Glutamatergic neuron (in vitro differentiated cells): ENCODE measurements at regions not wholly inside any gene's neighbourhood (a gene's known extent, or its start where the extent isn't known, plus 50 kb on each side); places are given as distances from the start of the nearest gene placed in this dataset.

Experiments used
- DNase-seq: peaks from one replicate; pipeline ENCODE4 v3.0.0; 2022
- H3K27ac Mint-ChIP-seq: one replicate; pipeline ENCODE4 v1.8.0; 2020; ENCODE audit warnings: mild to moderate bottlenecking, mixed read lengths, inconsistent platforms; ENCODE audit not compliant: unreplicated experiment
- H3K27me3 Mint-ChIP-seq: one replicate; pipeline ENCODE4 v1.8.0; 2020; ENCODE audit warnings: mild to moderate bottlenecking, moderate library complexity, mixed read lengths, inconsistent platforms; ENCODE audit not compliant: unreplicated experiment
- H3K36me3 Mint-ChIP-seq: one replicate; pipeline ENCODE4 v1.8.0; 2020; ENCODE audit warnings: mild to moderate bottlenecking, mixed read lengths, inconsistent platforms; ENCODE audit not compliant: unreplicated experiment
- H3K4me1 Mint-ChIP-seq: one replicate; pipeline ENCODE4 v1.8.0; 2020; ENCODE audit warnings: mild to moderate bottlenecking, low read depth, mixed read lengths, inconsistent platforms; ENCODE audit not compliant: unreplicated experiment
- H3K4me3 Mint-ChIP-seq: one replicate; pipeline ENCODE4 v1.8.0; 2020; ENCODE audit warnings: mild to moderate bottlenecking, mixed read lengths, inconsistent platforms; ENCODE audit not compliant: unreplicated experiment
- H3K9me3 Mint-ChIP-seq: one replicate; pipeline ENCODE4 v1.8.0; 2020; ENCODE audit warnings: mild to moderate bottlenecking, moderate library complexity, mixed read lengths, inconsistent platforms; ENCODE audit not compliant: unreplicated experiment
- CTCF ChIP-seq: fragments of 200-600 bp; sonication (generic); IDR thresholded peaks from one replicate; pipeline ENCODE4 v1.5.0; 2021; ENCODE audit not compliant: partially characterized antibody, unreplicated experiment

GRCh38 chr22:49094151-49094550 lies 733.5 kb downstream of the BRD1 start:
- Mint-ChIP-seq H3K36me3 (peaks cover 21% of the 10 kb centered on the region), H3K27ac (no peak overlapping the region), H3K4me1 (no peaks in the 10 kb centered on the region), H3K9me3 (peaks cover 33% of the 10 kb centered on the region), H3K4me3 (no peak overlapping the region), H3K27me3 (peaks cover 12% of the 10 kb centered on the region)
- no peak for TF ChIP-seq CTCF
- no peak for DNase-seq

- Mint-ChIP-seq H3K4me1 (no peaks in the 10 kb centered on the region), H3K36me3 (peaks cover 16% of the 10 kb centered on the region), H3K27me3 (peaks cover 11% of the 10 kb centered on the region), H3K4me3 (no peak overlapping the region), H3K27ac (no peak overlapping the region), H3K9me3 (peaks cover 34% of the 10 kb centered on the region)
- TF ChIP-seq CTCF = no peak
- DNase-seq = no peak
These were observed 734.3 kb downstream of the BRD1 start for GRCh38 chr22:49093192-49093880.

GRCh38 chr22:49092716-49093115 lies 735.0 kb downstream of the BRD1 start:
- DNase-seq = no peak
- peaks cover 14% of the 10 kb centered on the region for H3K36me3 Mint-ChIP-seq
- no peak overlapping the region for H3K27ac Mint-ChIP-seq
- TF ChIP-seq CTCF = no peak
- H3K4me3 Mint-ChIP-seq = no peak overlapping the region
- peaks cover 10% of the 10 kb centered on the region for H3K27me3 Mint-ChIP-seq
- no peaks in the 10 kb centered on the region for H3K4me1 Mint-ChIP-seq
- peaks cover 35% of the 10 kb centered on the region for H3K9me3 Mint-ChIP-seq

- Mint-ChIP-seq H3K27ac (no peak overlapping the region), H3K36me3 (peaks cover 14% of the 10 kb centered on the region), H3K4me1 (no peaks in the 10 kb centered on the region), H3K9me3 (peaks cover 39% of the 10 kb centered on the region), H3K4me3 (no peak overlapping the region), H3K27me3 (peaks cover 10% of the 10 kb centered on the region)
- no peak for TF ChIP-seq CTCF
- no peak for DNase-seq
These were observed 735.6 kb downstream of the BRD1 start for GRCh38 chr22:49091917-49092545.

GRCh38 chr22:49091451-49091850 lies 736.2 kb downstream of the BRD1 start:
- TF ChIP-seq CTCF = no peak
- H3K27me3 Mint-ChIP-seq = peaks cover 10% of the 10 kb centered on the region
- H3K4me1 Mint-ChIP-seq = no peaks in the 10 kb centered on the region
- H3K36me3 Mint-ChIP-seq = peaks cover 14% of the 10 kb centered on the region
- no peak for DNase-seq
- peaks cover 38% of the 10 kb centered on the region for H3K9me3 Mint-ChIP-seq
- no peak overlapping the region for H3K4me3 Mint-ChIP-seq
- no peak overlapping the region for H3K27ac Mint-ChIP-seq
